Pulmonary artery endothelial cell (primary cell): ENCODE measurements at regions not wholly inside any gene's neighbourhood (a gene's known extent, or its start where the extent isn't known, plus 50 kb on each side); places are given as distances from the start of the nearest gene placed in this dataset.

Source experiments
- DNase-seq: peaks from one replicate; pipeline ENCODE4 v3.0.0-alpha.2; 2011; ENCODE audit warnings: low read depth, low spot score

- no peak for DNase-seq
Measured at GRCh38 chr18:25726298-25726697, 364.1 kb downstream of the SS18 start.

DNA sequence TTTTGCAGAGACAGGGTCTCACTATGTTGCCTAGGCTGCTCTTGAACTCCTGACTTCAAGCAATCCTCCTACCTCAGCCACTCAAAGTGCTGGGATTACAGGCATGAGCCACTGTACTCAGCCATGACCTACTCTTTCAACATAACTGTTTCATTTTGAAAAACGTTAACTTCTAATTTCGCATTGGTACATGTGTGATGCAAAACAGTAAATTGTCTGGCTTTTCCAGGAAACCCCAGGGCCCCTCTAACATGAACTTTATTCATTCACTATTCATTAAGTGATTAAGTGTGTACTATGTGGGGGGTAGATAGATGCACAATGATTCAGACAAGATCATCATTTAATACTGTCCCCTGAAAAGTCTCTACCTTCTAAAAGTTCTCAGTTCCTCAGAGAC, 364.9 kb downstream of the SS18 start:
- DNase-seq = no peak

- DNase-seq = no peak
Measured at GRCh38 chr18:25724997-25725396, 365.4 kb downstream of the SS18 start.

- no peak for DNase-seq
Measured at GRCh38 chr18:25724121-25724520, 366.3 kb downstream of the SS18 start.

DNA sequence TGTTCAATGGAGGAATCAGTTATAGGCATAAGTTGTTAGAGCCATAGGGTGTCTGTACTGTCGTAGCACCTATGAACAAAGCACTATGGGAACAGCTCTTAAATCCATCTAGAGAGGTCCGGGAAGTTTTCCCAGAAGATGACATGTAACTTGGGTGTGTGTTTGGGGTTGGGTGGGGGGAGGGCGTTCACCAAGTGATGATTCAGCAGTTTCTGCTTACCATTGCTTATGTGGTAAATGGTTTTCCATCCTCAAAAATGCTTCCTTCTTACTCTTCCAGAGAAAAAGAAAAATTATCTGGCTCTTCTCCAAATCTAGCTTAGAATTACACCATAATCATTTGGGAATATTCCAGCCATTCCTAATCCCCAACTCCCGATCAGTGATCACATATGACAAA, 361.1 kb upstream of the ZNF521 start:
- no peak for DNase-seq

GRCh38 chr18:25710981-25711380, 359.0 kb upstream of the ZNF521 start:
- no peak for DNase-seq

DNA sequence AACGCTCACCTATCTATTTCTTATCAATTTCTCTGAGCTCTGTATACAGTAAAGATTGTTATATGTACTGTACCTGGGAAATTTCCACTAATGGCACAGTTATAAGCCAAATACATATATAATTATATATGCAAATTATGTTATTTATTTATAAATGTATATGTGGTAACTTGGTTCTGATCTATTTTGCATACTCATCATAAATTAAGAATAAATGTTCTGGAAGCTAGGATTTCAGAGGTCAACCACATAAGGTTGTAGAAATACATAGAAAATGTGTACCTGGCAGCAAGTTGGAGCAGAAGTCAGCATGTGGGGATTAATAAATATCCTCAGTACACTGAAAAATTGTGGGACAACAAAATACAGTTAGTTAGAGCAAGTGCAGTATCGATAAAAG, 353.7 kb upstream of the ZNF521 start:
- DNase-seq = no peak

- DNase-seq = no peak
Measured at GRCh38 chr18:25704494-25704893, 352.5 kb upstream of the ZNF521 start.

DNA sequence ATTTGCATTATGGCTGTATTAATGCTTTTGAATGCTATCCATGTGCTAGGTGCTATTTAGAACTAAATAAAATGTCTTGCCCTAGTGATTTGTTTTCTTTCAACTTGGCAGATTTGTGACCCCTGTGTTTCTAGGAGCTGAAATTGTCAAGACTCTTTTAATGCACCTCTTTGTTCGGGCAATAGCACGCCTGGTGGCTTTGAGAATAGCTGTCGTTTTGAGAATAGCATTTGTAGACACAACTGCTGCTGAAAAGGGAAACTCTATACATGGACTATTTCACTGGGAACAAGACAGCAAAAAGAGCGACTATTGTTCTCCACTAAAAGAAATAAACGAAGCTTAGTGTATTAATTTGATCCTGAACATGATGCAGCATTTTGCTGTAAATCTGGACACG, 352.1 kb upstream of the ZNF521 start:
- no peak for DNase-seq

DNA sequence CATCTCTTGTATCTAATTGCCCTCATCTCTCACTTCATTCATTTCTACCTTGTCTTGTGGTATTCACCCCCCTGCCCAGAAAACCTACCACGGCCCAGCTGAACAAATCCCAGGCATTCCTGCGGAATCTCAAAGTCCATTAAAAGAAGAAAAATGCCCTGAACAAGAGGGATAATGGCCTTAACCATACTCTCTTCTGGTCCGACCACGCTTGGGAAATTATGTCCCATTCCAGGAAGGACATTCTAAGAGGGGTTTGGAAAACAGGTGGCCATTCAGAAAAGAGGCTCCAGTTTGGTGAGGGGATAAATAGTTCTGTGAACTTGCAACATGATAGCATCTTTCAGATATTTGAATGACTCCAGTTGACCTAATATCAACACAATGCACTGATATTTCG, 349.9 kb upstream of the ZNF521 start:
- DNase-seq = no peak

DNA sequence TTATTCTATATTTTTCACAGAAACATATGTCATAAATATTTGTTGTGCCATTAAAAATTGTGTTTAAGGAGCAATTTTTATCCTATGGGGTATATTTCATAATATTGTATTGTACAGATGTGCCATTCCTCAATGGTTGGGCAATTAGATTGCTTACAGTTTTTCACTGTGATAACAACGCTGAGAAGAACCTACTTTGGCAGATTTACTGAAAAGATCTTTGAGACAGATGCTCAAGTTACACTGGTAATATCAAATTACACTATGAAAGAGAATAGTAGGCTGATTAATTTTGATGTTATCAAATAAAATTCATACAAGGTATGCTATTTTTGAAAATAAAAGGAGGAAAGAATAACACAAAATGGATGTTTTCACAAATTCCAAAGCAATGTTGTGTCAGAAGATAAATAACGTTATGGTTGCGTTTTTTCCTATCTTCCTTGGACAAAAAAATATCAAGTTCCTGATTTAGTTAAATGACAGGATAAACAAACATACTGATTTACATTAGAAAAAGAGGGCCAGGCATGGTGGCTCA, 335.1 kb upstream of the ZNF521 start:
- no peak for DNase-seq

DNA sequence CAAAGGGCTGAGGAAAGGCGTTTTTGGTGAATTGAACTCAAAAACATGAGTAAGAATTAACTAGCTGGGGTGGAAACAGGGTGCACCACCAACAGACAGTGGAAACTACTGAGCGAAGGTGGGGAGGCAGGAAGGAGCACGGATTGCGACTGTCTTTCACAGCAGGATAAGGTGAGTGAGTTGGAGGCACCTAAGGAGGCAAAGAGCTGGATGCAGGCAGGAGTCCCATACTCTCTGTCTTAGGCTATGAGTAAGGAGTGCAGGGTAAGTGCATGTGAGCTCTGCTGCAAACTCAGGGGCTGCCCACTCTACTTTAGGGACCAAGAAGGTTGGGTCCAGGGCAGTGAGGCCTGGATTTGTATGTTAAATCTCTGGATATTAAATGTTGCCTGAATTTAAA, 333.1 kb upstream of the ZNF521 start:
- no peak for DNase-seq

- DNase-seq = no peak
Measured at GRCh38 chr18:25679491-25679890, 327.5 kb upstream of the ZNF521 start.

GRCh38 chr18:25678221-25678620, 326.3 kb upstream of the ZNF521 start:
- DNase-seq = no peak

GRCh38 chr18:25675123-25675850, 323.3 kb upstream of the ZNF521 start:
- no peak for DNase-seq

GRCh38 chr18:25674183-25674582, 322.2 kb upstream of the ZNF521 start:
- DNase-seq = no peak

GRCh38 chr18:25672490-25672889, 320.5 kb upstream of the ZNF521 start:
- no peak for DNase-seq

- DNase-seq = no peak
Measured at GRCh38 chr18:25669741-25670140, 317.8 kb upstream of the ZNF521 start.

DNA sequence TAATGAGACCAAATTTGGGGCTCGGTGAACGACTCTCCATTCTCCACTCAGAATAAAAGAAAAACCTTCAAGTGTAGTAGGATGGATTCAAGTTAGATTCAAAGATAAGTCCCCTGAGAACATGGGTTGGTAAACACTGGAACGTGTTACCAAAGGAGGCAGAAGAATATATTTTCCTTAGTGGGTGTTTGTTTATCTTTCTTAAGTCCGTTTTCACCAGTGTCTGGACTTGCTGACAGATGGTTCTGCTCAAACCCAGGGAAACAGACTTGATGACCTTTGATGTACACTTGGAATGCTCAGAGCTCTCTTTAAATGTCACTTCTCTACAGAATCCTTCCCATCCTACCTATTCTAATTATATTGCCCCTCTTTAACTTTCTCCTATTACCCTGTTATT, 310.3 kb upstream of the ZNF521 start:
- no peak for DNase-seq

DNA sequence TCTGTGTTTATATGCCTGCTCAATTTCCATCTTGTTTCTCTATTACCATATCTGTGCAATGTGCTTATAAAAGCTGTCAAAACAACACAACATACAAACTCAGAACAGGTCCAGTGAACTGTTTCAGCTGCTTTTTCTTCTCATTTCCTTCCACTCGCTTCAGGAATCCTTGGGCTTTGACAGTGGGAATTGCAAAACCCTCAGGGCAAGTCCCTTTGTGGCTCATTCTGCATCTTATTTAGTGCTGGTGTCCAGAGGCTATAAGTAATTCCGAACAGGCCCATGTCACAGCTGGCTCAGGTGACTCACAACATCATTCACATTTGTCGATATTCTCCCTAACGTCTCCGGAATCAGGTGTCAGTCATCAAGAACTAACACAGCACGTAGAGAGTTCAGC, 309.9 kb upstream of the ZNF521 start:
- DNase-seq = no peak

DNA sequence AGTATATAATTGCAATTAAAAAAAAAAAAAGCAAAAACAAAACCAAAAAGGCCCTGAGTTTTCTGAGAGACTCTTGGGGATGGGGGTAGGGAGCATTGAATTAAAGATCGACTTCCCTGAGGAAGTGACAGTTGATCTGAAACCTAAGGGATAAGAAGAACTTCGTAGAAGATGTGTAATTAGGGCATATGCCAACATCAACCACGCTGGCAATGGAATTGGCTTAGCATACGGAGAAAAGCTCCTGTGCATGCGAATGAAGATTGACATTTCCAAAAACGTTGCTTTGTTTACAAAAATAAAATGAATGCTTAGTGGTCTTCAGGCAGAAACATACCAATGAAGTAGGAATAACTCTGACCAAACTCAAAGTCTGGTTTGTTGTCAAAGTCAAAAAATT, 307.6 kb upstream of the ZNF521 start:
- DNase-seq = no peak

DNA sequence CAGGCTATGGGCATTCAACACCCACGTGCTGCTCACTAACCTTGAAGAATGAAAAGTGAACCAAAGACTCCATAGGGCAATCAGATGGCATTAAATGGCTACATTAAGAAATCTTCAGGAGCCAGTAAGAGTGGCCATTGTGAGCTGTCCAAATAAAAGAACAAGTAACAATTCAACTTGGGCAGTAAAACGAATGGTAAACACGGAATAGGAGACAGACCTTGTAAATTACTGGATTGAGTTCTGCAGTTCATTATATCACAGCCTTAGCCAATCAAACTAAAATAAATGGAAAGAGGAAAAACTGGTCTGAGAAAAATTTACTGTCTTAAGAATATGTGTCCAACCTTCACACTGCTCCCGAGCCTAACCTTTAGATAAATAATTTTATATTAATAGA, 306.5 kb upstream of the ZNF521 start:
- no peak for DNase-seq

DNA sequence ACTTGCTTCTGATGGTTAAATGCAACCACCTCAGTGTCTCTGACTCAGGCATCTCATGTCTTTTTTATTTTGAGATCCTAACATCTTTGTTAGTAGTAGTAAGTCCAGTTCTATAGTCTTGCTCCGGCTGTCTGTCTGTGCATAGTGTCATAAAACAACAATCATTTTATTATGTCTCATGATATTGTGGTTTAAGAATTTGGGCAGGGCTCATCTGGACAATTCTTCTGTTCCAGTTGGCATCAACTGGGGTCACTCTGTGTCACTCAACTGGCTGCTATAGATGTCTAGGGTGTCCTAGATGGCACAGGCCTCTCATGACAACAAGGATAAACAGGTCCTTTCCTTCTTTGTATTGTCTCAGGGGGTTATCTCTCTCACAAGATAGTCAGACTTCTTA, 299.6 kb upstream of the ZNF521 start:
- DNase-seq = no peak
